GM23338 (cell line): ENCODE measurements at regions not wholly inside any gene's neighbourhood (a gene's known extent, or its start where the extent isn't known, plus 50 kb on each side); places are given as distances from the start of the nearest gene placed in this dataset.

ENCODE experiments used
- ATAC-seq: fragments of 200-7000 bp; cut with Tn5 transposase; 3 replicates; pipeline ENCODE4 v1.9.1; 2020
- DNase-seq: peaks from one replicate; pipeline ENCODE4 v3.0.0-alpha.2; 2015; ENCODE audit warnings: low spot score
- H2AFZ ChIP-seq: fragments of 200-600 bp; sonication (generic); 2 replicates; pipeline ENCODE4 v1.8.0; 2016; ENCODE audit warnings: antibody characterized with exemption, mild to moderate bottlenecking, moderate library complexity
- H3F3A ChIP-seq: fragments of 200-600 bp; sonication (generic); replicated peaks from 2 replicates; pipeline ENCODE4 v1.8.0; 2017; ENCODE audit warnings: antibody characterized with exemption, mixed run types, low read depth
- H3K27ac ChIP-seq: fragments of 200-600 bp; sonication (generic); 2 replicates; pipeline ENCODE4 v1.6.1; 2016; ENCODE audit warnings: low read depth
- H3K27me3 ChIP-seq: fragments of 200-600 bp; sonication (generic); 2 replicates; pipeline ENCODE4 v1.8.0; 2016; ENCODE audit warnings: mild to moderate bottlenecking, mixed run types, moderate library complexity; ENCODE audit not compliant: insufficient read depth
- H3K36me3 ChIP-seq: fragments of 200-600 bp; sonication (generic); 2 replicates; pipeline ENCODE4 v1.8.0; 2016; ENCODE audit warnings: mild to moderate bottlenecking; ENCODE audit not compliant: insufficient read depth
- H3K4me1 ChIP-seq: fragments of 200-600 bp; sonication (generic); 2 replicates; pipeline ENCODE4 v1.8.0; 2016; ENCODE audit warnings: mild to moderate bottlenecking, moderate library complexity; ENCODE audit not compliant: insufficient read depth
- H3K4me2 ChIP-seq: fragments of 200-600 bp; sonication (generic); 2 replicates; pipeline ENCODE4 v1.7.1; 2017; ENCODE audit warnings: mixed run types
- H3K4me3 ChIP-seq: fragments of 200-600 bp; sonication (generic); 2 replicates; pipeline ENCODE4 v1.6.1; 2016; ENCODE audit warnings: mixed run types
- H3K79me2 ChIP-seq: fragments of 200-600 bp; sonication (generic); replicated peaks from 2 replicates; pipeline ENCODE4 v1.8.0; 2017; ENCODE audit warnings: mild to moderate bottlenecking; ENCODE audit not compliant: insufficient read depth
- H3K9me2 ChIP-seq: fragments of 200-600 bp; sonication (generic); 2 replicates; pipeline ENCODE4 v1.8.0; 2017; ENCODE audit not compliant: insufficient read depth
- H4K20me1 ChIP-seq: fragments of 200-600 bp; sonication (generic); replicated peaks from 2 replicates; pipeline ENCODE4 v1.8.0; 2017; ENCODE audit warnings: mild to moderate bottlenecking; ENCODE audit not compliant: insufficient read depth
- H3K27ac Mint-ChIP-seq: 2 replicates; pipeline ENCODE4 v1.8.0; 2020; ENCODE audit warnings: inconsistent platforms, mild to moderate bottlenecking, moderate library complexity, mixed read lengths
- H3K27me3 Mint-ChIP-seq: 3 replicates; pipeline ENCODE4 v1.8.0; 2022; ENCODE audit warnings: low read depth, mild to moderate bottlenecking, moderate library complexity, mixed read lengths, inconsistent platforms; ENCODE audit not compliant: insufficient read depth, poor library complexity
- H3K36me3 Mint-ChIP-seq: 3 replicates; pipeline ENCODE4 v1.8.0; 2021; ENCODE audit warnings: low read depth, mild to moderate bottlenecking, inconsistent platforms, moderate library complexity, mixed read lengths
- H3K4me1 Mint-ChIP-seq: 3 replicates; pipeline ENCODE4 v1.8.0; 2020; ENCODE audit warnings: mild to moderate bottlenecking, inconsistent platforms, mixed read lengths
- H3K4me3 Mint-ChIP-seq: 3 replicates; pipeline ENCODE4 v1.8.0; 2021; ENCODE audit warnings: moderate library complexity, mild to moderate bottlenecking, inconsistent platforms, mixed read lengths
- H3K9me3 Mint-ChIP-seq: 3 replicates; pipeline ENCODE4 v1.8.0; 2020; ENCODE audit warnings: moderate library complexity, mild to moderate bottlenecking, inconsistent platforms, mixed read lengths
- CREB1 ChIP-seq: fragments of 250-450 bp; sonication (Bioruptor Pico); IDR thresholded peaks from 2 replicates; pipeline ENCODE4 v1.5.0; 2020; ENCODE audit warnings: low read depth, mild to moderate bottlenecking, moderate library complexity
- EZH2 ChIP-seq: fragments of 200-600 bp; sonication (generic); IDR thresholded peaks from one replicate; pipeline ENCODE4 v1.8.0; 2017; ENCODE audit warnings: antibody characterized with exemption, mild to moderate bottlenecking, low read depth; ENCODE audit not compliant: unreplicated experiment
- EZH2phosphoT487 ChIP-seq: fragments of 200-600 bp; sonication (generic); IDR thresholded peaks from one replicate; pipeline ENCODE4 v1.8.1; 2018; ENCODE audit warnings: antibody characterized with exemption; ENCODE audit not compliant: unreplicated experiment
- JUNB ChIP-seq: IDR thresholded peaks from one replicate; pipeline ENCODE4 v1.6.1; 2016; ENCODE audit warnings: antibody characterized with exemption; ENCODE audit not compliant: unreplicated experiment
- NANOG ChIP-seq: IDR thresholded peaks from 2 replicates; pipeline ENCODE4 v1.6.1; 2016; ENCODE audit warnings: antibody characterized with exemption, borderline replicate concordance
- POLR2AphosphoS5 ChIP-seq: IDR thresholded peaks from 2 replicates; pipeline ENCODE4 v1.6.1; 2016; ENCODE audit warnings: antibody characterized with exemption, low read depth
- REST ChIP-seq: IDR thresholded peaks from one replicate; pipeline ENCODE4 v1.6.1; 2018; ENCODE audit warnings: antibody characterized with exemption; ENCODE audit not compliant: unreplicated experiment
- STAT1 ChIP-seq: IDR thresholded peaks from one replicate; pipeline ENCODE4 v1.6.1; 2016; ENCODE audit warnings: antibody characterized with exemption; ENCODE audit not compliant: unreplicated experiment
- ZNF114 ChIP-seq: fragments of 250-450 bp; sonication (Bioruptor Pico); IDR thresholded peaks from 2 replicates; pipeline ENCODE4 v1.5.0; 2020; ENCODE audit warnings: mild to moderate bottlenecking, moderate library complexity
- ZNF331 ChIP-seq: fragments of 250-450 bp; sonication (Bioruptor Pico); IDR thresholded peaks from 2 replicates; pipeline ENCODE4 v1.5.0; 2020; ENCODE audit warnings: low read depth, mild to moderate bottlenecking, moderate library complexity
- TF ChIP-seq, protein P1 (sequence below), 2 experiments: fragments of 200-600 bp in 1 of 2; sonication (generic) in 1 of 2; conservative IDR thresholded peaks; 2 replicates each; pipeline versions ENCODE4 v1.5.1 to v1.6.1; 2016 to 2017; ENCODE audit warnings: antibody characterized with exemption in 2 of 2, low read depth in 2 of 2, mild to moderate bottlenecking in 2 of 2, moderate library complexity in 1 of 2
- TF ChIP-seq, protein P2 (sequence below): IDR thresholded peaks from 2 replicates; pipeline ENCODE4 v1.6.1; 2016; ENCODE audit warnings: antibody characterized with exemption
- TF ChIP-seq, protein P3 (sequence below): fragments of 250-450 bp; sonication (Bioruptor Pico); IDR thresholded peaks from 2 replicates; pipeline ENCODE4 v1.5.0; 2020; ENCODE audit warnings: mild to moderate bottlenecking, moderate library complexity

DNA sequence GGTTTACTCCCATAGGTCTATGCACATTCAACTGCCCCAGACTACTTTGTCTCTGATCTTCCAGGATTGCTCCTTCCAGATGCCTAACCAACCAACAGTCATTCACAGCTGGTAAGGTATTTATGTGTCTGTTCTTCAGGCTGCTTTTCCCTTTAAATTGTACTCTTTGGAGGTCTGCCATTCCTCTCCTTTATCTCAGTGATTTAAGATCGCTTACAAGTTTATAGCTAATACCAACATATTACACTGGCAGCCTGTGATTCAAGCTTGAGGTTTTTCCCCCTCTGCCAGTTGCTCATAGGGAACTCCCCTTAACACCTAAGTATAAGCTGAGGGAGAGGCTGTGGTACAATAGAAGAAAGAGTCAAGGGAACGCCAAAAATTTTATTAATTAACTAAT is 711.7 kb upstream of the EDIL3 start:
- Histone ChIP-seq H3F3A (no peaks in the 10 kb centered on the region), H3K4me1 (no peaks in the 10 kb centered on the region), H3K4me2 (no peak overlapping the region), H3K36me3 (no peaks in the 10 kb centered on the region), H4K20me1 (no peaks in the 10 kb centered on the region), H3K4me3 (no peak overlapping the region), H3K27me3 (no peaks in the 10 kb centered on the region), H3K27ac (no peak overlapping the region), H3K79me2 (no peaks in the 10 kb centered on the region), H3K9me2 (no peaks in the 10 kb centered on the region), H2AFZ (no peak overlapping the region; the same call in 1 of the 2 replicates)
- Mint-ChIP-seq H3K27ac (no peak overlapping the region), H3K36me3 (no peaks in the 10 kb centered on the region), H3K4me3 (no peak overlapping the region), H3K27me3 (no peaks in the 10 kb centered on the region), H3K4me1 (no peaks in the 10 kb centered on the region), H3K9me3 (no peaks in the 10 kb centered on the region)
- ATAC-seq, result no peak
- TF ChIP-seq REST (no peak), ZNF114 (CRISPR knock-in tag) (no peak), ZNF331 (CRISPR knock-in tag) (no peak), EZH2 (no peak), STAT1 (no peak), EZH2phosphoT487 (no peak), NANOG (no peak), POLR2AphosphoS5 (no peak), CREB1 (no peak), JUNB (no peak)
- TF ChIP-seq, protein P1, sequence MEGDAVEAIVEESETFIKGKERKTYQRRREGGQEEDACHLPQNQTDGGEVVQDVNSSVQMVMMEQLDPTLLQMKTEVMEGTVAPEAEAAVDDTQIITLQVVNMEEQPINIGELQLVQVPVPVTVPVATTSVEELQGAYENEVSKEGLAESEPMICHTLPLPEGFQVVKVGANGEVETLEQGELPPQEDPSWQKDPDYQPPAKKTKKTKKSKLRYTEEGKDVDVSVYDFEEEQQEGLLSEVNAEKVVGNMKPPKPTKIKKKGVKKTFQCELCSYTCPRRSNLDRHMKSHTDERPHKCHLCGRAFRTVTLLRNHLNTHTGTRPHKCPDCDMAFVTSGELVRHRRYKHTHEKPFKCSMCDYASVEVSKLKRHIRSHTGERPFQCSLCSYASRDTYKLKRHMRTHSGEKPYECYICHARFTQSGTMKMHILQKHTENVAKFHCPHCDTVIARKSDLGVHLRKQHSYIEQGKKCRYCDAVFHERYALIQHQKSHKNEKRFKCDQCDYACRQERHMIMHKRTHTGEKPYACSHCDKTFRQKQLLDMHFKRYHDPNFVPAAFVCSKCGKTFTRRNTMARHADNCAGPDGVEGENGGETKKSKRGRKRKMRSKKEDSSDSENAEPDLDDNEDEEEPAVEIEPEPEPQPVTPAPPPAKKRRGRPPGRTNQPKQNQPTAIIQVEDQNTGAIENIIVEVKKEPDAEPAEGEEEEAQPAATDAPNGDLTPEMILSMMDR (conservative IDR thresholded peaks at IDR 0.05; ENCODE audit: low read depth in 2 of 2), result no peak
- TF ChIP-seq, protein P2, sequence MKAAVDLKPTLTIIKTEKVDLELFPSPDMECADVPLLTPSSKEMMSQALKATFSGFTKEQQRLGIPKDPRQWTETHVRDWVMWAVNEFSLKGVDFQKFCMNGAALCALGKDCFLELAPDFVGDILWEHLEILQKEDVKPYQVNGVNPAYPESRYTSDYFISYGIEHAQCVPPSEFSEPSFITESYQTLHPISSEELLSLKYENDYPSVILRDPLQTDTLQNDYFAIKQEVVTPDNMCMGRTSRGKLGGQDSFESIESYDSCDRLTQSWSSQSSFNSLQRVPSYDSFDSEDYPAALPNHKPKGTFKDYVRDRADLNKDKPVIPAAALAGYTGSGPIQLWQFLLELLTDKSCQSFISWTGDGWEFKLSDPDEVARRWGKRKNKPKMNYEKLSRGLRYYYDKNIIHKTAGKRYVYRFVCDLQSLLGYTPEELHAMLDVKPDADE, result no peak
- TF ChIP-seq, protein P3, sequence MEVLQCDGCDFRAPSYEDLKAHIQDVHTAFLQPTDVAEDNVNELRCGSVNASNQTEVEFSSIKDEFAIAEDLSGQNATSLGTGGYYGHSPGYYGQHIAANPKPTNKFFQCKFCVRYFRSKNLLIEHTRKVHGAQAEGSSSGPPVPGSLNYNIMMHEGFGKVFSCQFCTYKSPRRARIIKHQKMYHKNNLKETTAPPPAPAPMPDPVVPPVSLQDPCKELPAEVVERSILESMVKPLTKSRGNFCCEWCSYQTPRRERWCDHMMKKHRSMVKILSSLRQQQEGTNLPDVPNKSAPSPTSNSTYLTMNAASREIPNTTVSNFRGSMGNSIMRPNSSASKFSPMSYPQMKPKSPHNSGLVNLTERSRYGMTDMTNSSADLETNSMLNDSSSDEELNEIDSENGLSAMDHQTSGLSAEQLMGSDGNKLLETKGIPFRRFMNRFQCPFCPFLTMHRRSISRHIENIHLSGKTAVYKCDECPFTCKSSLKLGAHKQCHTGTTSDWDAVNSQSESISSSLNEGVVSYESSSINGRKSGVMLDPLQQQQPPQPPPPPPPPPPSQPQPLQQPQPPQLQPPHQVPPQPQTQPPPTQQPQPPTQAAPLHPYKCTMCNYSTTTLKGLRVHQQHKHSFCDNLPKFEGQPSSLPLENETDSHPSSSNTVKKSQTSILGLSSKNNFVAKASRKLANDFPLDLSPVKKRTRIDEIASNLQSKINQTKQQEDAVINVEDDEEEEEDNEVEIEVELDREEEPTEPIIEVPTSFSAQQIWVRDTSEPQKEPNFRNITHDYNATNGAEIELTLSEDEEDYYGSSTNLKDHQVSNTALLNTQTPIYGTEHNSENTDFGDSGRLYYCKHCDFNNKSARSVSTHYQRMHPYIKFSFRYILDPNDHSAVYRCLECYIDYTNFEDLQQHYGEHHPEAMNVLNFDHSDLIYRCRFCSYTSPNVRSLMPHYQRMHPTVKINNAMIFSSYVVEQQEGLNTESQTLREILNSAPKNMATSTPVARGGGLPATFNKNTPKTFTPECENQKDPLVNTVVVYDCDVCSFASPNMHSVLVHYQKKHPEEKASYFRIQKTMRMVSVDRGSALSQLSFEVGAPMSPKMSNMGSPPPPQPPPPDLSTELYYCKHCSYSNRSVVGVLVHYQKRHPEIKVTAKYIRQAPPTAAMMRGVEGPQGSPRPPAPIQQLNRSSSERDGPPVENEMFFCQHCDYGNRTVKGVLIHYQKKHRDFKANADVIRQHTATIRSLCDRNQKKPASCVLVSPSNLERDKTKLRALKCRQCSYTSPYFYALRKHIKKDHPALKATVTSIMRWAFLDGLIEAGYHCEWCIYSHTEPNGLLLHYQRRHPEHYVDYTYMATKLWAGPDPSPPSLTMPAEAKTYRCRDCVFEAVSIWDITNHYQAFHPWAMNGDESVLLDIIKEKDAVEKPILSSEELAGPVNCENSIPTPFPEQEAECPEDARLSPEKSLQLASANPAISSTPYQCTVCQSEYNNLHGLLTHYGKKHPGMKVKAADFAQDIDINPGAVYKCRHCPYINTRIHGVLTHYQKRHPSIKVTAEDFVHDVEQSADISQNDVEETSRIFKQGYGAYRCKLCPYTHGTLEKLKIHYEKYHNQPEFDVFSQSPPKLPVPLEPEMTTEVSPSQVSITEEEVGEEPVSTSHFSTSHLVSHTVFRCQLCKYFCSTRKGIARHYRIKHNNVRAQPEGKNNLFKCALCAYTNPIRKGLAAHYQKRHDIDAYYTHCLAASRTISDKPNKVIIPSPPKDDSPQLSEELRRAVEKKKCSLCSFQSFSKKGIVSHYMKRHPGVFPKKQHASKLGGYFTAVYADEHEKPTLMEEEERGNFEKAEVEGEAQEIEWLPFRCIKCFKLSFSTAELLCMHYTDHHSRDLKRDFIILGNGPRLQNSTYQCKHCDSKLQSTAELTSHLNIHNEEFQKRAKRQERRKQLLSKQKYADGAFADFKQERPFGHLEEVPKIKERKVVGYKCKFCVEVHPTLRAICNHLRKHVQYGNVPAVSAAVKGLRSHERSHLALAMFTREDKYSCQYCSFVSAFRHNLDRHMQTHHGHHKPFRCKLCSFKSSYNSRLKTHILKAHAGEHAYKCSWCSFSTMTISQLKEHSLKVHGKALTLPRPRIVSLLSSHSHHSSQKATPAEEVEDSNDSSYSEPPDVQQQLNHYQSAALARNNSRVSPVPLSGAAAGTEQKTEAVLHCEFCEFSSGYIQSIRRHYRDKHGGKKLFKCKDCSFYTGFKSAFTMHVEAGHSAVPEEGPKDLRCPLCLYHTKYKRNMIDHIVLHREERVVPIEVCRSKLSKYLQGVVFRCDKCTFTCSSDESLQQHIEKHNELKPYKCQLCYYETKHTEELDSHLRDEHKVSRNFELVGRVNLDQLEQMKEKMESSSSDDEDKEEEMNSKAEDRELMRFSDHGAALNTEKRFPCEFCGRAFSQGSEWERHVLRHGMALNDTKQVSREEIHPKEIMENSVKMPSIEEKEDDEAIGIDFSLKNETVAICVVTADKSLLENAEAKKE (CRISPR knock-in tag), result no peak
- no peak for DNase-seq
